H1 (cell line): ENCODE measurements at regions not wholly inside any gene's neighbourhood (a gene's known extent, or its start where the extent isn't known, plus 50 kb on each side); places are given as distances from the start of the nearest gene placed in this dataset.

Experiments
- EP300 ChIP-seq, 2 experiments: IDR thresholded peaks; 1 replicate in 1 of 2; 2 replicates in 1 of 2; pipeline ENCODE4 v1.6.1; 2011 to 2012; ENCODE audit warnings: low read depth in 2 of 2, low read length in 2 of 2, mild to moderate bottlenecking in 2 of 2, borderline replicate concordance in 1 of 2, inconsistent platforms in 1 of 2, moderate library complexity in 1 of 2

GRCh38 chr1:209219791-209220524 lies 363.6 kb upstream of the CAMK1G start (continued):
- no peak for TF ChIP-seq EP300 (IDR thresholded peaks at IDR 0.05; ENCODE audit: borderline replicate concordance in 1 of 2, low read depth in 2 of 2, low read length in 2 of 2)
